ENCODE measurements at regions not wholly inside any gene's neighbourhood (a gene's known extent, or its start where the extent isn't known, plus 50 kb on each side); places are given as distances from the start of the nearest gene placed in this dataset.

- no peaks in the 10 kb centered on the region for H3K9me3 ChIP-seq (ENCODE audit: low read length)
- H2AFZ ChIP-seq (ENCODE audit: low read depth, low read length), result no peak overlapping the region
- no peaks in the 10 kb centered on the region for H3K36me3 ChIP-seq (ENCODE audit: insufficient read depth, low read length)
- TF ChIP-seq, protein P1, sequence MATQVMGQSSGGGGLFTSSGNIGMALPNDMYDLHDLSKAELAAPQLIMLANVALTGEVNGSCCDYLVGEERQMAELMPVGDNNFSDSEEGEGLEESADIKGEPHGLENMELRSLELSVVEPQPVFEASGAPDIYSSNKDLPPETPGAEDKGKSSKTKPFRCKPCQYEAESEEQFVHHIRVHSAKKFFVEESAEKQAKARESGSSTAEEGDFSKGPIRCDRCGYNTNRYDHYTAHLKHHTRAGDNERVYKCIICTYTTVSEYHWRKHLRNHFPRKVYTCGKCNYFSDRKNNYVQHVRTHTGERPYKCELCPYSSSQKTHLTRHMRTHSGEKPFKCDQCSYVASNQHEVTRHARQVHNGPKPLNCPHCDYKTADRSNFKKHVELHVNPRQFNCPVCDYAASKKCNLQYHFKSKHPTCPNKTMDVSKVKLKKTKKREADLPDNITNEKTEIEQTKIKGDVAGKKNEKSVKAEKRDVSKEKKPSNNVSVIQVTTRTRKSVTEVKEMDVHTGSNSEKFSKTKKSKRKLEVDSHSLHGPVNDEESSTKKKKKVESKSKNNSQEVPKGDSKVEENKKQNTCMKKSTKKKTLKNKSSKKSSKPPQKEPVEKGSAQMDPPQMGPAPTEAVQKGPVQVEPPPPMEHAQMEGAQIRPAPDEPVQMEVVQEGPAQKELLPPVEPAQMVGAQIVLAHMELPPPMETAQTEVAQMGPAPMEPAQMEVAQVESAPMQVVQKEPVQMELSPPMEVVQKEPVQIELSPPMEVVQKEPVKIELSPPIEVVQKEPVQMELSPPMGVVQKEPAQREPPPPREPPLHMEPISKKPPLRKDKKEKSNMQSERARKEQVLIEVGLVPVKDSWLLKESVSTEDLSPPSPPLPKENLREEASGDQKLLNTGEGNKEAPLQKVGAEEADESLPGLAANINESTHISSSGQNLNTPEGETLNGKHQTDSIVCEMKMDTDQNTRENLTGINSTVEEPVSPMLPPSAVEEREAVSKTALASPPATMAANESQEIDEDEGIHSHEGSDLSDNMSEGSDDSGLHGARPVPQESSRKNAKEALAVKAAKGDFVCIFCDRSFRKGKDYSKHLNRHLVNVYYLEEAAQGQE (IDR thresholded peaks at IDR 0.05; ENCODE audit: borderline replicate concordance), result no peak
- TF ChIP-seq SMC3 (conservative IDR thresholded peaks at IDR 0.05; ENCODE audit: poor library complexity) (no peak), TAF1 (IDR thresholded peaks at IDR 0.05; ENCODE audit: low read depth) (no peak), EP300 (conservative IDR thresholded peaks at IDR 0.05; ENCODE audit: poor library complexity, severe bottlenecking) (no peak), POLR2AphosphoS5 (IDR thresholded peaks at IDR 0.05) (no peak), RAD21 (conservative IDR thresholded peaks at IDR 0.05) (no peak), EZH2 (IDR thresholded peaks at IDR 0.05; ENCODE audit: borderline replicate concordance, insufficient read depth, low read length, poor library complexity, severe bottlenecking) (no peak), MXI1 (conservative IDR thresholded peaks at IDR 0.05; ENCODE audit: poor library complexity, severe bottlenecking) (no peak)
- TF ChIP-seq, protein P2, sequence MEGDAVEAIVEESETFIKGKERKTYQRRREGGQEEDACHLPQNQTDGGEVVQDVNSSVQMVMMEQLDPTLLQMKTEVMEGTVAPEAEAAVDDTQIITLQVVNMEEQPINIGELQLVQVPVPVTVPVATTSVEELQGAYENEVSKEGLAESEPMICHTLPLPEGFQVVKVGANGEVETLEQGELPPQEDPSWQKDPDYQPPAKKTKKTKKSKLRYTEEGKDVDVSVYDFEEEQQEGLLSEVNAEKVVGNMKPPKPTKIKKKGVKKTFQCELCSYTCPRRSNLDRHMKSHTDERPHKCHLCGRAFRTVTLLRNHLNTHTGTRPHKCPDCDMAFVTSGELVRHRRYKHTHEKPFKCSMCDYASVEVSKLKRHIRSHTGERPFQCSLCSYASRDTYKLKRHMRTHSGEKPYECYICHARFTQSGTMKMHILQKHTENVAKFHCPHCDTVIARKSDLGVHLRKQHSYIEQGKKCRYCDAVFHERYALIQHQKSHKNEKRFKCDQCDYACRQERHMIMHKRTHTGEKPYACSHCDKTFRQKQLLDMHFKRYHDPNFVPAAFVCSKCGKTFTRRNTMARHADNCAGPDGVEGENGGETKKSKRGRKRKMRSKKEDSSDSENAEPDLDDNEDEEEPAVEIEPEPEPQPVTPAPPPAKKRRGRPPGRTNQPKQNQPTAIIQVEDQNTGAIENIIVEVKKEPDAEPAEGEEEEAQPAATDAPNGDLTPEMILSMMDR (IDR thresholded peaks at IDR 0.05; ENCODE audit: poor library complexity, severe bottlenecking), result no peak
- H3K9ac ChIP-seq (ENCODE audit: low read length), result no peak overlapping the region
- H3K27me3 ChIP-seq (ENCODE audit: insufficient read depth, low read depth, low read length), result no peaks in the 10 kb centered on the region
- no peaks in the 10 kb centered on the region for H3K9me2 ChIP-seq (ENCODE audit: insufficient read depth, low read length)
- H3K4me3 ChIP-seq (ENCODE audit: low read length), result no peak overlapping the region
- H4K20me1 ChIP-seq (ENCODE audit: insufficient read depth), result no peaks in the 10 kb centered on the region
- no peak overlapping the region for H3K27ac ChIP-seq (ENCODE audit: low read length)
- no peaks in the 10 kb centered on the region for H3F3A ChIP-seq (ENCODE audit: insufficient read depth, low read length, poor library complexity, severe bottlenecking)
- no peak overlapping the region for H3K4me2 ChIP-seq (ENCODE audit: low read length)
- no peaks in the 10 kb centered on the region for H3K79me2 ChIP-seq (replicated peaks; ENCODE audit: insufficient read depth, low read length)
Measured at GRCh38 chr13:81596224-81596753, 1255.4 kb upstream of the SPRY2 start.

- Histone ChIP-seq H3F3A (ENCODE audit: insufficient read depth, low read length, poor library complexity, severe bottlenecking) (no peaks in the 10 kb centered on the region), H3K9ac (ENCODE audit: low read length) (no peak overlapping the region), H3K36me3 (ENCODE audit: insufficient read depth, low read length) (no peaks in the 10 kb centered on the region), H3K4me3 (ENCODE audit: low read length) (no peak overlapping the region), H2AFZ (ENCODE audit: low read depth, low read length) (no peak overlapping the region), H3K4me2 (ENCODE audit: low read length) (no peak overlapping the region), H3K27ac (ENCODE audit: low read length) (no peak overlapping the region), H3K9me3 (ENCODE audit: low read length) (no peaks in the 10 kb centered on the region), H3K27me3 (ENCODE audit: insufficient read depth, low read depth, low read length) (no peaks in the 10 kb centered on the region), H3K9me2 (ENCODE audit: insufficient read depth, low read length) (no peaks in the 10 kb centered on the region), H4K20me1 (ENCODE audit: insufficient read depth) (no peaks in the 10 kb centered on the region), H3K79me2 (replicated peaks; ENCODE audit: insufficient read depth, low read length) (no peaks in the 10 kb centered on the region)
- no peak for TF ChIP-seq EP300 (conservative IDR thresholded peaks at IDR 0.05; ENCODE audit: poor library complexity, severe bottlenecking)
- TF ChIP-seq RAD21 (conservative IDR thresholded peaks at IDR 0.05), result no peak
- no peak for TF ChIP-seq MXI1 (conservative IDR thresholded peaks at IDR 0.05; ENCODE audit: poor library complexity, severe bottlenecking)
- TF ChIP-seq, protein P2 (IDR thresholded peaks at IDR 0.05; ENCODE audit: poor library complexity, severe bottlenecking), result no peak
- TF ChIP-seq, protein P1 (IDR thresholded peaks at IDR 0.05; ENCODE audit: borderline replicate concordance), result no peak
- TF ChIP-seq TAF1 (IDR thresholded peaks at IDR 0.05; ENCODE audit: low read depth), result no peak
- no peak for TF ChIP-seq EZH2 (IDR thresholded peaks at IDR 0.05; ENCODE audit: borderline replicate concordance, insufficient read depth, low read length, poor library complexity, severe bottlenecking)
- no peak for TF ChIP-seq SMC3 (conservative IDR thresholded peaks at IDR 0.05; ENCODE audit: poor library complexity)
- TF ChIP-seq POLR2AphosphoS5 (IDR thresholded peaks at IDR 0.05), result no peak
Measured at GRCh38 chr13:81591528-81592220, 1250.7 kb upstream of the SPRY2 start.
